IMR-90 (cell line): ENCODE measurements at regions not wholly inside any gene's neighbourhood (a gene's known extent, or its start where the extent isn't known, plus 50 kb on each side); places are given as distances from the start of the nearest gene placed in this dataset.

Experiments
- ATAC-seq: fragments of 200-7000 bp; cut with Tn5 transposase; 2 replicates; pipeline ENCODE4 v1.9.1; 2020; ENCODE audit warnings: low read depth, mild to moderate bottlenecking, moderate library complexity
- BruUV-seq: library from RNA; stranded (reverse); fragments of 400-500 nt; replicated peaks from 2 replicates; lab custom pipeline; 2021; lab: Mats Ljungman, UMichigan
- CTCF ChIA-PET: fragments of 300-600 bp; formaldehyde crosslinking; extraction: SDS; loops from one replicate; lab custom pipeline; 2021; ENCODE audit warnings: antibody characterized with exemption; lab: Yijun Ruan, JAX
- POLR2A ChIA-PET: fragments of 300-600 bp; sonication (Branson Sonifier 250); formaldehyde crosslinking; loops from one replicate; lab custom pipeline; 2022; ENCODE audit warnings: antibody characterized with exemption; ENCODE audit not compliant: unreplicated experiment; lab: Charles Lee
- DNase-seq: peaks from one replicate; pipeline ENCODE4 v3.0.0; 2013
- H2AFZ ChIP-seq: replicated peaks from 2 replicates; pipeline ENCODE3; 2013; ENCODE audit warnings: low read length, mild to moderate bottlenecking; ENCODE audit not compliant: poor library complexity
- H2AK5ac ChIP-seq: 2 replicates; pipeline ENCODE4 v1.6.1; 2013; ENCODE audit warnings: low read depth, low read length, inconsistent platforms
- H2AK9ac ChIP-seq: replicated peaks from 2 replicates; pipeline ENCODE3; 2013; ENCODE audit warnings: mild to moderate bottlenecking, low read depth, low read length, moderate library complexity; ENCODE audit not compliant: poor library complexity
- H2BK120ac ChIP-seq: 2 replicates; pipeline ENCODE4 v1.6.1; 2013; ENCODE audit warnings: low read depth, low read length, inconsistent platforms
- H2BK15ac ChIP-seq: 3 replicates; pipeline ENCODE4 v1.6.1; 2013; ENCODE audit warnings: low read depth, low read length, inconsistent platforms
- H2BK20ac ChIP-seq: 2 replicates; pipeline ENCODE4 v1.6.1; 2013; ENCODE audit warnings: low read depth, mild to moderate bottlenecking, inconsistent platforms, low read length, moderate library complexity
- H2BK5ac ChIP-seq: 2 replicates; pipeline ENCODE4 v1.6.1; 2013; ENCODE audit warnings: mild to moderate bottlenecking, low read depth, low read length, inconsistent platforms; ENCODE audit not compliant: poor library complexity, severe bottlenecking
- H3K14ac ChIP-seq: replicated peaks from 2 replicates; pipeline ENCODE4 v1.6.1; 2013; ENCODE audit warnings: low read depth, low read length, inconsistent platforms
- H3K18ac ChIP-seq: 2 replicates; pipeline ENCODE4 v1.6.1; 2013; ENCODE audit warnings: low read depth, low read length, control low read depth
- H3K23ac ChIP-seq: 2 replicates; pipeline ENCODE4 v1.6.1; 2013; ENCODE audit warnings: low read depth, low read length, inconsistent platforms
- H3K27ac ChIP-seq: 2 replicates; pipeline ENCODE4 v1.5.1; 2013; ENCODE audit warnings: mild to moderate bottlenecking, control low read depth, low read length; ENCODE audit not compliant: insufficient read depth
- H3K27me3 ChIP-seq: 2 replicates; pipeline ENCODE4 v1.6.1; 2013; ENCODE audit warnings: low read length; ENCODE audit not compliant: control insufficient read depth, insufficient read depth
- H3K36me3 ChIP-seq: 2 replicates; pipeline ENCODE4 v1.6.1; 2013; ENCODE audit warnings: low read length, mixed read lengths; ENCODE audit not compliant: control insufficient read depth, insufficient read depth
- H3K4ac ChIP-seq: 2 replicates; pipeline ENCODE4 v1.6.1; 2013; ENCODE audit warnings: low read depth, low read length, inconsistent platforms
- H3K4me1 ChIP-seq: 2 replicates; pipeline ENCODE4 v1.6.1; 2013; ENCODE audit warnings: low read length, mixed read lengths; ENCODE audit not compliant: control insufficient read depth, insufficient read depth
- H3K4me2 ChIP-seq: 2 replicates; pipeline ENCODE4 v1.6.1; 2013; ENCODE audit warnings: low read depth, mild to moderate bottlenecking, control low read depth, low read length, moderate library complexity
- H3K4me3 ChIP-seq: 2 replicates; pipeline ENCODE4 v1.5.1; 2013; ENCODE audit warnings: low read depth, mild to moderate bottlenecking, control low read depth, low read length, moderate library complexity; ENCODE audit not compliant: insufficient read depth
- H3K56ac ChIP-seq: 2 replicates; pipeline ENCODE4 v1.6.1; 2013; ENCODE audit warnings: low read length, inconsistent platforms; ENCODE audit not compliant: insufficient read depth; ENCODE audit errors: extremely low read depth
- H3K79me1 ChIP-seq, 2 experiments: 2 replicates each; pipeline ENCODE4 v1.6.1; 2013; ENCODE audit warnings: low read length in 2 of 2, inconsistent platforms in 1 of 2, low read depth in 1 of 2
- H3K9ac ChIP-seq: 2 replicates; pipeline ENCODE4 v1.6.1; 2013; ENCODE audit warnings: low read depth, low read length, control low read depth
- H3K9me1 ChIP-seq: 2 replicates; pipeline ENCODE4 v1.6.1; 2013; ENCODE audit warnings: low read length, inconsistent platforms; ENCODE audit not compliant: insufficient read depth
- H3K9me3 ChIP-seq: 2 replicates; pipeline ENCODE4 v1.6.1; 2013; ENCODE audit warnings: low read length; ENCODE audit not compliant: control insufficient read depth, insufficient read depth
- H4K20me1 ChIP-seq: 2 replicates; pipeline ENCODE4 v1.6.1; 2013; ENCODE audit warnings: low read length, inconsistent platforms; ENCODE audit not compliant: insufficient read depth
- H4K5ac ChIP-seq: 2 replicates; pipeline ENCODE4 v1.6.1; 2013; ENCODE audit warnings: mild to moderate bottlenecking, low read depth, low read length, control low read depth
- H4K8ac ChIP-seq, 2 experiments: 2 replicates each; pipeline ENCODE4 v1.6.1; 2013; ENCODE audit warnings: low read depth in 2 of 2, low read length in 2 of 2, control low read depth in 1 of 2, inconsistent platforms in 1 of 2
- H4K91ac ChIP-seq: 2 replicates; pipeline ENCODE4 v1.6.1; 2013; ENCODE audit warnings: low read depth, low read length, inconsistent platforms; ENCODE audit not compliant: insufficient read depth
- BHLHE40 ChIP-seq: fragments of 150-350 bp; IDR thresholded peaks from 2 replicates; pipeline ENCODE4 v1.6.1; 2016; ENCODE audit warnings: mild to moderate bottlenecking, low read depth, low read length
- CEBPB ChIP-seq: IDR thresholded peaks from 2 replicates; pipeline ENCODE4 v1.6.1; 2012; ENCODE audit warnings: low read depth, low read length, improper control_type of control experiment
- CHD1 ChIP-seq: IDR thresholded peaks from 2 replicates; pipeline ENCODE4 v1.6.1; 2012; ENCODE audit warnings: low read depth, low read length, improper control_type of control experiment
- CTCF ChIP-seq: conservative IDR thresholded peaks from 2 replicates; pipeline ENCODE4 v1.5.1; 2012; ENCODE audit warnings: mild to moderate bottlenecking, low read depth, low read length, improper control_type of control experiment
- ELK1 ChIP-seq: fragments of 150-350 bp; IDR thresholded peaks from 2 replicates; pipeline ENCODE4 v1.6.1; 2016; ENCODE audit warnings: low read depth, mild to moderate bottlenecking, low read length, moderate library complexity, borderline replicate concordance
- FOS ChIP-seq: fragments of 150-350 bp; IDR thresholded peaks from 2 replicates; pipeline ENCODE4 v1.6.1; 2016; ENCODE audit warnings: low read depth, low read length
- MAFK ChIP-seq: IDR thresholded peaks from 2 replicates; pipeline ENCODE4 v1.6.1; 2012; ENCODE audit warnings: low read depth, low read length, improper control_type of control experiment
- MAZ ChIP-seq: IDR thresholded peaks from 2 replicates; pipeline ENCODE4 v1.6.1; 2012; ENCODE audit warnings: low read depth, mild to moderate bottlenecking, low read length, improper control_type of control experiment, moderate library complexity, borderline replicate concordance
- NFE2L2 ChIP-seq: fragments of 150-350 bp; IDR thresholded peaks from 2 replicates; pipeline ENCODE4 v1.6.1; 2016; ENCODE audit warnings: low read depth, mild to moderate bottlenecking, low read length
- POLR2A ChIP-seq: IDR thresholded peaks from 2 replicates; pipeline ENCODE4 v1.6.1; 2012; ENCODE audit warnings: mild to moderate bottlenecking, low read depth, low read length
- RAD21 ChIP-seq: IDR thresholded peaks from 2 replicates; pipeline ENCODE4 v1.6.1; 2012; ENCODE audit warnings: low read length, improper control_type of control experiment
- RCOR1 ChIP-seq: IDR thresholded peaks from 2 replicates; pipeline ENCODE4 v1.6.1; 2012; ENCODE audit warnings: mild to moderate bottlenecking, low read length, improper control_type of control experiment; ENCODE audit not compliant: insufficient replicate concordance
- RFX5 ChIP-seq: IDR thresholded peaks from 2 replicates; pipeline ENCODE4 v1.8.0; 2012; ENCODE audit warnings: low read depth, mild to moderate bottlenecking, low read length, moderate library complexity
- SMC3 ChIP-seq: fragments of 150-350 bp; IDR thresholded peaks from 2 replicates; pipeline ENCODE4 v1.6.1; 2016; ENCODE audit warnings: low read depth, mild to moderate bottlenecking, antibody characterized with exemption, low read length, moderate library complexity
- USF2 ChIP-seq: fragments of 150-350 bp; IDR thresholded peaks from 2 replicates; pipeline ENCODE4 v1.6.1; 2017; ENCODE audit warnings: mild to moderate bottlenecking, antibody characterized with exemption, low read length, low read depth
- WGBS, 2 experiments: methylation state at CpG; one replicate each; pipeline versions ENCODE4 v1.1.5 to v1.1.7; 2013; ENCODE audit warnings: missing lambda C conversion rate in 2 of 2; ENCODE audit not compliant: insufficient read length in 1 of 2; ENCODE audit errors: extremely low coverage in 2 of 2; 5-methylcytosine and 5-hydroxymethylcytosine counted together
- dilution Hi-C: fragments of 300-500 bp; cut with HindIII; formaldehyde crosslinking; loops from one replicate; pipeline ENCODE4 v1.14.3; 2018; ENCODE audit warnings: low sequenced_read_pairs; ENCODE audit not compliant: unreplicated experiment
- in situ Hi-C: fragments of 300-500 bp; cut with MboI; formaldehyde crosslinking; loops from 3 replicates; pipeline ENCODE4 v1.14.3; 2019; ENCODE audit warnings: low sequenced_read_pairs, inconsistent platforms, mixed read lengths
- intact Hi-C: fragments of 100-400 bp; cut with micrococcal nuclease; formaldehyde crosslinking; loops from 2 replicates; pipeline ENCODE4 v1.10.0; 2022

GRCh38 chr2:7989823-7990222 lies 692.0 kb upstream of the ID2 start:
- 92% methylated on average over 2 of the region's 5 CpGs; no CpG with 5 or more reads in 1 of the 2 experiments for WGBS, 2 experiments
- TF ChIP-seq MAFK (no peak), SMC3 (no peak), POLR2A (no peak), RCOR1 (no peak), CTCF (no peak), USF2 (no peak), RFX5 (no peak), RAD21 (no peak), MAZ (no peak), BHLHE40 (no peak), NFE2L2 (no peak), ELK1 (no peak), FOS (no peak), CEBPB (no peak), CHD1 (no peak)
- no peak overlapping the region for H3K23ac ChIP-seq
- H3K27me3 ChIP-seq, result no peaks in the 10 kb centered on the region; the same call in 1 of the 2 replicates
- no peak for DNase-seq
- peaks cover 6% of the 10 kb centered on the region; the same call in 1 of the 2 replicates for H3K4me1 ChIP-seq
- no peak overlapping the region for H3K56ac ChIP-seq
- no peak overlapping the region for H2BK15ac ChIP-seq
- ChIA-PET CTCF (no interaction called here), POLR2A (no interaction called here)
- H3K9ac ChIP-seq, result no peak overlapping the region
- in situ Hi-C loops, result no loop called here
- H3K18ac ChIP-seq, result no peak overlapping the region
- no peak overlapping the region for H3K4me2 ChIP-seq
- intact Hi-C loops, result no loop called here
- H3K14ac ChIP-seq, result no peak overlapping the region
- H3K36me3 ChIP-seq, result no peaks in the 10 kb centered on the region
- H4K20me1 ChIP-seq, result no peaks in the 10 kb centered on the region
- H3K4me3 ChIP-seq, result no peak overlapping the region
- H3K9me3 ChIP-seq, result no peaks in the 10 kb centered on the region
- no peak overlapping the region for H2BK20ac ChIP-seq
- no peak overlapping the region for H4K91ac ChIP-seq
- no peak overlapping the region for H4K8ac ChIP-seq
- no peak overlapping the region for H2AFZ ChIP-seq
- no peak overlapping the region for H2AK9ac ChIP-seq
- no peak overlapping the region for H4K5ac ChIP-seq
- no peaks in the 10 kb centered on the region for H3K79me1 ChIP-seq
- BruUV-seq, result no TSS peak
- dilution Hi-C loops, result no loop called here
- no peak overlapping the region for H2BK120ac ChIP-seq
- H3K4ac ChIP-seq, result no peak overlapping the region
- H2AK5ac ChIP-seq, result no peak overlapping the region
- peaks cover 3% of the 10 kb centered on the region for H3K9me1 ChIP-seq
- H3K27ac ChIP-seq, result no peak overlapping the region
- no peak for ATAC-seq
- no peak overlapping the region for H2BK5ac ChIP-seq
